ENCODE measurements at regions not wholly inside any gene's neighbourhood (a gene's known extent, or its start where the extent isn't known, plus 50 kb on each side); places are given as distances from the start of the nearest gene placed in this dataset.

DNA sequence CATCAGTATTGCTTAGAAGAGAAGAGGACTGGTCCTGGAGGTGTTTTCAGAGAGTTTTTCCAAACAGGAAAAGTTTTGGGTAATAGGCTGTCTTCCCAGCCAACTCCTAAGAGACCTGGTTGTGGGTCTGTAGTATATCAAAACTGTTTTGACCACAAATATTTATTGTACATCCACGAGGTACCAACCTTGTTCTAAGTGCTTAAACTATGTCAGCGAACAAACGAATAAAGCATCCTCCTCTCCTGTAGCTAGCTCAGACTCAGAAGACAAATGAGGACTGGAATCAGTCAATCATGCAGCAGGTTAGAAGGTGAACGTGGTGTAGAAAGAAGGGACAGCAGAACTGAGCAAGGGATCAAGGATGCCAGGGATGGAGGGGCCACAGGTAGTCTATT is 61.6 kb upstream of the MKI67 start:
- TF ChIP-seq TAF1 (IDR thresholded peaks at IDR 0.05; ENCODE audit: low read depth) (no peak), SMC3 (conservative IDR thresholded peaks at IDR 0.05; ENCODE audit: poor library complexity) (no peak), POLR2AphosphoS5 (IDR thresholded peaks at IDR 0.05) (no peak), RAD21 (conservative IDR thresholded peaks at IDR 0.05) (no peak)
- TF ChIP-seq, protein P1, sequence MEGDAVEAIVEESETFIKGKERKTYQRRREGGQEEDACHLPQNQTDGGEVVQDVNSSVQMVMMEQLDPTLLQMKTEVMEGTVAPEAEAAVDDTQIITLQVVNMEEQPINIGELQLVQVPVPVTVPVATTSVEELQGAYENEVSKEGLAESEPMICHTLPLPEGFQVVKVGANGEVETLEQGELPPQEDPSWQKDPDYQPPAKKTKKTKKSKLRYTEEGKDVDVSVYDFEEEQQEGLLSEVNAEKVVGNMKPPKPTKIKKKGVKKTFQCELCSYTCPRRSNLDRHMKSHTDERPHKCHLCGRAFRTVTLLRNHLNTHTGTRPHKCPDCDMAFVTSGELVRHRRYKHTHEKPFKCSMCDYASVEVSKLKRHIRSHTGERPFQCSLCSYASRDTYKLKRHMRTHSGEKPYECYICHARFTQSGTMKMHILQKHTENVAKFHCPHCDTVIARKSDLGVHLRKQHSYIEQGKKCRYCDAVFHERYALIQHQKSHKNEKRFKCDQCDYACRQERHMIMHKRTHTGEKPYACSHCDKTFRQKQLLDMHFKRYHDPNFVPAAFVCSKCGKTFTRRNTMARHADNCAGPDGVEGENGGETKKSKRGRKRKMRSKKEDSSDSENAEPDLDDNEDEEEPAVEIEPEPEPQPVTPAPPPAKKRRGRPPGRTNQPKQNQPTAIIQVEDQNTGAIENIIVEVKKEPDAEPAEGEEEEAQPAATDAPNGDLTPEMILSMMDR (IDR thresholded peaks at IDR 0.05; ENCODE audit: poor library complexity, severe bottlenecking) = no peak
